ENCODE measurements at regions not wholly inside any gene's neighbourhood (a gene's known extent, or its start where the extent isn't known, plus 50 kb on each side); places are given as distances from the start of the nearest gene placed in this dataset.

DNA sequence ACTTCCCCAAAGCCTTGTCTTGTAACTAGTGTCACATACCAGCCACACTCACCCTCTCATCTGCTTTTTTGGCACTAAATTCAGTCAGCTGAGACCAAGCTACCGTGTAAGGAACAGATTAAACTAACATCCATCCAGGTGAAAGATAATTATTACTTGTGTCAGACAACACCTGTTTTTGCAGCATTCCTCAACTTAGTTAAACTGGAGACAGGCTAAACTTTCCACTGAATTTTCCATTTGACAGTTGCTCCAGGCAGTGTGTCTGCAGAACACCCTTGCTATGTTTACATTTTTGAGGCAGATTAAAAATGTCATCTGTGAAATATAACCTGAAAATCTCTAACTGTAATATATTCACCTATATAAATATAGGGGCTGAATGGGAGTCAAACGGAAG is 73.6 kb downstream of the CYP26A1 start:
- TF ChIP-seq, protein P1, sequence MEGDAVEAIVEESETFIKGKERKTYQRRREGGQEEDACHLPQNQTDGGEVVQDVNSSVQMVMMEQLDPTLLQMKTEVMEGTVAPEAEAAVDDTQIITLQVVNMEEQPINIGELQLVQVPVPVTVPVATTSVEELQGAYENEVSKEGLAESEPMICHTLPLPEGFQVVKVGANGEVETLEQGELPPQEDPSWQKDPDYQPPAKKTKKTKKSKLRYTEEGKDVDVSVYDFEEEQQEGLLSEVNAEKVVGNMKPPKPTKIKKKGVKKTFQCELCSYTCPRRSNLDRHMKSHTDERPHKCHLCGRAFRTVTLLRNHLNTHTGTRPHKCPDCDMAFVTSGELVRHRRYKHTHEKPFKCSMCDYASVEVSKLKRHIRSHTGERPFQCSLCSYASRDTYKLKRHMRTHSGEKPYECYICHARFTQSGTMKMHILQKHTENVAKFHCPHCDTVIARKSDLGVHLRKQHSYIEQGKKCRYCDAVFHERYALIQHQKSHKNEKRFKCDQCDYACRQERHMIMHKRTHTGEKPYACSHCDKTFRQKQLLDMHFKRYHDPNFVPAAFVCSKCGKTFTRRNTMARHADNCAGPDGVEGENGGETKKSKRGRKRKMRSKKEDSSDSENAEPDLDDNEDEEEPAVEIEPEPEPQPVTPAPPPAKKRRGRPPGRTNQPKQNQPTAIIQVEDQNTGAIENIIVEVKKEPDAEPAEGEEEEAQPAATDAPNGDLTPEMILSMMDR (IDR thresholded peaks at IDR 0.05), result no peak
- ATAC-seq (ENCODE audit: low FRiP score) (no peak), DNase-seq (ENCODE audit: low spot score) (no peak)

DNA sequence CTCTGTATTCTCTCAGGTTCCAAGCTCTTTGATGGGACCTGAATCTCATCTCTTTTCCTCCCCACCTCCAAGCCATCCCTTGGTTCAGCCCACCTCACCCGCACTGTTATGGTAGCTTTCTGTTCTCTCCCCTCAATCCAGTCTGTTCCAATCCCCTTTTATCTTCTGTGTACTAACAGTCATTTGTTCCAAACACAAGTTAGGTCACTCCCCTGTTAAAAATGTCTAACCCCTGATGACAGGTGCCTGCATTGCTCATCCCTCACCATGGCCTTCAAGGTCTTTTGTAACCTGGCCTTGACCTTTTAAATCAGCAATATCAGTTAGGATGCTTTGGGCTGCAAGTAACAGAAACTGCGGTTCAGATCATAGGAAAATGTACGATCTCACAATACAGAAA is 74.8 kb downstream of the CYP26A1 start:
- ATAC-seq (ENCODE audit: low FRiP score), result no peak
- DNase-seq (ENCODE audit: low spot score), result no peak
- TF ChIP-seq, protein P1 (IDR thresholded peaks at IDR 0.05), result no peak

DNA sequence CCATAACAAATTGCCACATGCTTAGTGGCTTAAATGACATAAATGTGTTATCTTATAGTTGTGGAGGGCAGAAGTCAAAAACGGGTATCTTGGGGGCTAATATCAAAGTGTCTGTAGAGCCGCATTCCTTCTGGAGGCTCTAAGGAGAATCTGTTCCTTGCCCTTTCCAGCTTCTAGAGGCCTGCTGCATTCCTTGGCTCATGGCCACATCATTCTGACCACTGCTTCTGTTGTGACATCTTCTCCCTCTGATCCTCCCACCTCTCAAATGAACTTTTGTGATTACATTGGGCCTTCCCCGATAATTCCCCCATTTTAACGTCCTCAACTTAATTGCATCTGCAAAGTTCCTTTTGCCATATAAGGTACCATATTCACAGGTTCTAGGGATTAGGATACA is 76.1 kb downstream of the CYP26A1 start:
- no peak for DNase-seq (ENCODE audit: low spot score)
- no peak for ATAC-seq (ENCODE audit: low FRiP score)

DNA sequence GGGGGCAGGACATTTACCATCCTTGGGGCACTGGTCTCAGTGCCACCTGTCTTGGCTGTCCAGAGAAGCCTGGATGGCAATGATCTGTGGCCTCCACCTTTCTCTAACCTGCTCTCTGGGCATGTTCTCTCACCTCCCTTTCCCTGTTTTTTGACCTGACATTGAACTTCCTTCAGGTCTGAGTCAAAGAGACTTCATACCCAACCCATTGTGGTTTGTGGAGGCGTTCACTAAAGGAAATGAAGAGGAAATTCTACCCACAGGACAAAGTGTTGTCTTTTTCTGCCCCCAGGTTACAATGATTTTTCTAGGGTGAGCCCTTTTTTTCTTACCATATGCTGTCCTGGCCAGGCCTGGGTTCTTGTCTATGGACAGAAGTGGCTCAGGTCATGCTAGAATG is 76.6 kb downstream of the CYP26A1 start:
- ATAC-seq (ENCODE audit: low FRiP score) (no peak), DNase-seq (ENCODE audit: low spot score) (no peak)
- TF ChIP-seq, protein P1 (IDR thresholded peaks at IDR 0.05), result no peak

More for the DNA sequence above, 76.1 kb downstream of the CYP26A1 start:
- TF ChIP-seq, protein P1 (IDR thresholded peaks at IDR 0.05), result no peak

DNA sequence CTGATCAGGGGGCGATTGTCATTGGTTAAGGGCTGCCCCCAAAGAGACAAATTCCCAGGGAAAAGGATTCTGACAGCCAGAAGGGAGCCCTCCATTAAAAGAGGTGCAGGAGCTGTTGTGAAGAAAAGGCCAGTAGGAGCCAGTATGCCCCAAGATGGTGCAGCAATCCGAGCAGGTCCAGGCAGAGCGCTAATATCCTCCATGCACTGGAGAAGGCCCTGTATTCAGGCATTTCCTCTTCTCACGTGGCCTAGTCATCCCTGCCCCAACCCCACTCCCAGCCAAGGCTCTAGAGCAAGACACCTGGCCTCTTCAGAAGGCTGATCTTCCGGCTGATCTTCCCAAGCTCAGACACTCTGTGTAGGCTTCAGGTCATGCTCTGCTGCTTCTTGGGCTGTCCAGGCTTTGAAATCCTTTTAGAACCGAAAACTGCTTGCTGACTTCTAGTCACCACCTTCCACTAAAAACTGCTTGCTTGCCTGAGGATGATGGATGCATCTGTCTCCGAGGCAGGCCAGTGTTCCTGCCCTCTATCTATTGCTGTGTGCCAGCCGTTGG is 77.4 kb downstream of the CYP26A1 start:
- TF ChIP-seq, protein P1 (IDR thresholded peaks at IDR 0.05), result no peak
- no peak for DNase-seq (ENCODE audit: low spot score)
- no peak for ATAC-seq (ENCODE audit: low FRiP score)

DNA sequence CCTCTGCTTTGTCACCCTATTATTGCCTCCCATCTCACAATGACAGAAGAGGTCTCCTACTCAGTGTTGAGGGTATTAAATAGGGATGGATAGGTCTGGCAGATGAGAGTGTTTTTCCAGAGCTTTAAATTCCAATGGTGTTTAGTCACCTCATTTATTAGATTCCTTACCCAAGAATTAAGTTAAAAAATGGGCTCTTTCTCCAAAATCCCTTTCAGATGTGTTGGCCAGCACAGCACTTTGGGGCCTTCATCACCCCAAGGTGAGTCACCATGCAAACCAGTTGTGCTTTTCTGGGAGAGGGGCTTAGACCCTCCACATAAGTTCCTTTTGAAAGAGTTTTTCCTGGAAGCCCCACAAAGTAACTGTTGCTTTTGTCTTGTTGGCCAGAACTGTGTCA is 78.4 kb downstream of the CYP26A1 start:
- peak; percentile 39 for ATAC-seq (ENCODE audit: low FRiP score)
- DNase-seq (ENCODE audit: low spot score), result no peak
- TF ChIP-seq, protein P1 (IDR thresholded peaks at IDR 0.05), result no peak

DNA sequence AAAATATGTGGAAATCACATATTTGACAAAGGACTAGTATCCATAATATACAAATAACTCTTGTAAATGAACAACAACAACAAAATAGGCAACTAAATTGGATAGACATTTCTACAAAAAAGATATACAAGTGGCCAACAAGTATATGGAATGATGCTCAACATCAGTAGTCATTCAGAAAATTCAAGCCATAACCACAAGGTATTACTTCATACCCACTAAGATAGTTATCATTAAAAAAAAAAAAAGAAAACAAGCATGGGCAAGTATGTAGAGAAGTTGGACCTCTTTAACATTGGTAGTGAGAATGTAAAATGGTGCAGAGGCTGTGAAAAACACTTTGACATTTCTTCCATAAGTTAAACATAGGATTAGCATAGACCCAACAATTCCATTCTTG is 80.8 kb downstream of the CYP26A1 start:
- no peak for DNase-seq (ENCODE audit: low spot score)
- TF ChIP-seq, protein P1 (IDR thresholded peaks at IDR 0.05), result no peak
- ATAC-seq (ENCODE audit: low FRiP score), result no peak

Data from omental fat pad (tissue), 3 donors.